H1 (cell line): ENCODE measurements at regions not wholly inside any gene's neighbourhood (a gene's known extent, or its start where the extent isn't known, plus 50 kb on each side); places are given as distances from the start of the nearest gene placed in this dataset.

Experiments used
- CTCF ChIA-PET: fragments of 300-600 bp; sonication (Branson Sonifier 250); formaldehyde crosslinking; loops from one replicate; lab custom pipeline; 2021; ENCODE audit not compliant: partially characterized antibody; lab: Charles Lee
- POLR2A ChIA-PET: fragments of 300-600 bp; sonication (Branson Sonifier 250); formaldehyde crosslinking; loops from one replicate; lab custom pipeline; 2021; ENCODE audit warnings: inconsistent platforms; ENCODE audit not compliant: partially characterized antibody; lab: Charles Lee
- DNase-seq, 2 experiments: peaks; one replicate each; pipeline versions ENCODE4 v3.0.0 to v3.0.0-alpha.2; 2010 to 2022; ENCODE audit warnings: low spot score in 2 of 2, low read depth in 1 of 2, mixed read lengths in 1 of 2
- FAIRE-seq: peaks from 2 replicates; lab custom pipeline; 2011; peaks lifted over from hg19 to GRCh38; lab: Jason Lieb, UNC
- H2AFZ ChIP-seq: 2 replicates; pipeline ENCODE4 v1.8.1; 2012; ENCODE audit warnings: low read length, inconsistent platforms
- H2AK5ac ChIP-seq: 2 replicates; pipeline ENCODE4 v1.6.1; 2013; ENCODE audit warnings: low read depth, low read length
- H2BK120ac ChIP-seq: replicated peaks from 2 replicates; pipeline ENCODE3; 2013; ENCODE audit warnings: low read depth, low read length, inconsistent platforms
- H2BK12ac ChIP-seq: 2 replicates; pipeline ENCODE4 v1.6.1; 2013; ENCODE audit warnings: low read depth, low read length
- H2BK15ac ChIP-seq: 2 replicates; pipeline ENCODE4 v1.6.1; 2013; ENCODE audit warnings: low read length
- H2BK20ac ChIP-seq: 2 replicates; pipeline ENCODE4 v1.6.1; 2013; ENCODE audit warnings: low read length
- H2BK5ac ChIP-seq: 2 replicates; pipeline ENCODE4 v1.6.1; 2013; ENCODE audit warnings: low read depth, low read length
- H3K14ac ChIP-seq: 2 replicates; pipeline ENCODE4 v1.6.1; 2013; ENCODE audit warnings: inconsistent platforms; ENCODE audit not compliant: insufficient read length
- H3K18ac ChIP-seq: 2 replicates; pipeline ENCODE4 v1.6.1; 2013; ENCODE audit warnings: low read length; ENCODE audit errors: extremely low read depth
- H3K23ac ChIP-seq: 2 replicates; pipeline ENCODE4 v1.6.1; 2013; ENCODE audit warnings: inconsistent platforms; ENCODE audit not compliant: insufficient read length
- H3K23me2 ChIP-seq: 2 replicates; pipeline ENCODE4 v1.6.1; 2013; ENCODE audit warnings: low read depth, low read length
- H3K27ac ChIP-seq: 2 replicates; pipeline ENCODE4 v1.6.1; 2011; ENCODE audit warnings: low read depth, low read length, inconsistent platforms
- H3K27me3 ChIP-seq, 4 experiments: replicated peaks in 1 of 4; 1 replicate in 1 of 4; 2 replicates in 3 of 4; pipeline versions ENCODE4 v1.6.1 to v1.8.1; 2011 to 2013; ENCODE audit warnings: low read length in 3 of 4, mild to moderate bottlenecking in 3 of 4, inconsistent platforms in 2 of 4, mixed read lengths in 2 of 4, moderate library complexity in 1 of 4; ENCODE audit not compliant: control insufficient read depth in 3 of 4, insufficient read depth in 3 of 4; ENCODE audit errors: extremely low read depth in 1 of 4
- H3K36me3 ChIP-seq, 4 experiments: 2 replicates each; pipeline versions ENCODE4 v1.6.1 to v1.8.1; 2011 to 2013; ENCODE audit warnings: mild to moderate bottlenecking in 4 of 4, low read length in 3 of 4, moderate library complexity in 2 of 4, control low read depth in 1 of 4, inconsistent platforms in 1 of 4; ENCODE audit not compliant: insufficient read depth in 4 of 4, control insufficient read depth in 2 of 4
- H3K4ac ChIP-seq: replicated peaks from 2 replicates; pipeline ENCODE3; 2013; ENCODE audit warnings: low read length, low read depth, mixed read lengths, inconsistent platforms; ENCODE audit not compliant: insufficient read length
- H3K4me1 ChIP-seq, 4 experiments: replicated peaks in 1 of 4; 1 replicate in 1 of 4; 2 replicates in 3 of 4; pipeline versions ENCODE4 v1.6.1 to v1.8.1; 2011 to 2013; ENCODE audit warnings: low read length in 3 of 4, inconsistent platforms in 2 of 4, mixed read lengths in 1 of 4; ENCODE audit not compliant: insufficient read depth in 4 of 4, control insufficient read depth in 3 of 4
- H3K4me2 ChIP-seq, 2 experiments: 2 replicates each; pipeline versions ENCODE4 v1.6.1 to v1.8.1; 2011 to 2013; ENCODE audit warnings: low read depth in 2 of 2, low read length in 2 of 2, control low read depth in 1 of 2, inconsistent platforms in 1 of 2, mild to moderate bottlenecking in 1 of 2; ENCODE audit not compliant: insufficient read depth in 1 of 2
- H3K4me3 ChIP-seq, 4 experiments: fragments of 200-600, 300-600 bp in 1 of 4; sonication (generic), shearing (Covaris generic), sonication (Bioruptor Twin) in 1 of 4; 2 replicates each; pipeline versions ENCODE4 v1.5.1 to v1.8.1; 2011 to 2016; ENCODE audit warnings: low read length in 4 of 4, low read depth in 3 of 4, control low read depth in 2 of 4, inconsistent platforms in 2 of 4, mild to moderate bottlenecking in 2 of 4, mixed read lengths in 1 of 4, moderate library complexity in 1 of 4; ENCODE audit not compliant: insufficient read depth in 2 of 4; ENCODE audit errors: extremely low read depth in 1 of 4
- H3K56ac ChIP-seq: replicated peaks from 2 replicates; pipeline ENCODE3; 2013; ENCODE audit warnings: low read depth, mild to moderate bottlenecking, mixed read lengths, low read length, inconsistent platforms; ENCODE audit not compliant: insufficient read length
- H3K79me1 ChIP-seq: 2 replicates; pipeline ENCODE4 v1.6.1; 2013; ENCODE audit warnings: low read depth, low read length, control low read depth
- H3K79me2 ChIP-seq, 2 experiments: 2 replicates each; pipeline versions ENCODE4 v1.6.1 to v1.8.1; 2012 to 2013; ENCODE audit warnings: low read length in 2 of 2, mild to moderate bottlenecking in 2 of 2, inconsistent platforms in 1 of 2; ENCODE audit not compliant: insufficient read depth in 2 of 2, control insufficient read depth in 1 of 2
- H3K9ac ChIP-seq, 4 experiments: replicated peaks in 1 of 4; 1 replicate in 1 of 4; 2 replicates in 3 of 4; pipeline versions ENCODE4 v1.6.1 to v1.8.1; 2011 to 2013; ENCODE audit warnings: low read depth in 3 of 4, low read length in 3 of 4, control low read depth in 2 of 4, mild to moderate bottlenecking in 2 of 4, moderate library complexity in 2 of 4, inconsistent platforms in 1 of 4; ENCODE audit errors: extremely low read depth in 1 of 4
- H3K9me3 ChIP-seq, 2 experiments: 2 replicates each; pipeline versions ENCODE4 v1.6.1 to v1.8.1; 2012 to 2013; ENCODE audit warnings: mild to moderate bottlenecking in 2 of 2, moderate library complexity in 2 of 2, control low read depth in 1 of 2, inconsistent platforms in 1 of 2, low read depth in 1 of 2, low read length in 1 of 2, mixed read lengths in 1 of 2; ENCODE audit not compliant: insufficient read depth in 2 of 2
- H4K20me1 ChIP-seq, 2 experiments: replicated peaks in 1 of 2; 2 replicates each; pipeline versions ENCODE3 to v1.8.1; 2011 to 2013; ENCODE audit warnings: inconsistent platforms in 2 of 2, low read length in 2 of 2, mild to moderate bottlenecking in 1 of 2; ENCODE audit not compliant: insufficient read depth in 2 of 2, control insufficient read depth in 1 of 2
- H4K5ac ChIP-seq: 2 replicates; pipeline ENCODE4 v1.6.1; 2013; ENCODE audit warnings: low read length, low read depth, mixed read lengths, inconsistent platforms; ENCODE audit not compliant: insufficient read length
- H4K8ac ChIP-seq: 2 replicates; pipeline ENCODE4 v1.8.0; 2013; ENCODE audit warnings: mild to moderate bottlenecking, moderate library complexity, low read length, inconsistent platforms; ENCODE audit not compliant: insufficient read depth; ENCODE audit errors: extremely low read depth
- H4K91ac ChIP-seq: replicated peaks from 2 replicates; pipeline ENCODE3; 2013; ENCODE audit warnings: low read length, mixed read lengths, inconsistent platforms; ENCODE audit not compliant: insufficient read length
- CBX5 ChIP-seq: fragments of 300-800, 300-1000 bp; sonication (generic); IDR thresholded peaks from 2 replicates; pipeline ENCODE4 v1.7.1; 2016; ENCODE audit warnings: antibody characterized with exemption, low read length, low read depth
- CREB1 ChIP-seq: IDR thresholded peaks from 2 replicates; pipeline ENCODE4 v1.6.1; 2012; ENCODE audit warnings: inconsistent platforms
- CTBP2 ChIP-seq: IDR thresholded peaks from 2 replicates; pipeline ENCODE4 v1.7.0; 2011; ENCODE audit warnings: borderline replicate concordance, mild to moderate bottlenecking, moderate library complexity, mixed read lengths, low read length; ENCODE audit not compliant: insufficient read depth, insufficient read length
- GABPA ChIP-seq: IDR thresholded peaks from 2 replicates; pipeline ENCODE4 v1.6.1; 2011; ENCODE audit warnings: mild to moderate bottlenecking, low read length, moderate library complexity, borderline replicate concordance; ENCODE audit not compliant: insufficient read depth
- SAP30 ChIP-seq: fragments of 300-600 bp; sonication (generic); IDR thresholded peaks from 2 replicates; pipeline ENCODE4 v1.7.1; 2012; ENCODE audit warnings: low read length, moderate library complexity, mild to moderate bottlenecking, inconsistent platforms; ENCODE audit not compliant: insufficient read depth, insufficient replicate concordance
- SIX5 ChIP-seq: IDR thresholded peaks from 2 replicates; pipeline ENCODE4 v1.6.1; 2011; ENCODE audit warnings: mild to moderate bottlenecking, low read depth, low read length
- SUZ12 ChIP-seq: fragments of 200-600 bp; sonication (generic); IDR thresholded peaks from 2 replicates; pipeline ENCODE4 v1.6.1; 2012; ENCODE audit warnings: mild to moderate bottlenecking, inconsistent platforms, low read length, moderate library complexity, mixed read lengths
- TBP ChIP-seq: IDR thresholded peaks from 2 replicates; pipeline ENCODE4 v1.6.1; 2011; ENCODE audit warnings: low read depth, low read length, improper control_type of control experiment
- TCF12 ChIP-seq: IDR thresholded peaks from 2 replicates; pipeline ENCODE4 v1.6.1; 2011; ENCODE audit warnings: low read depth, mild to moderate bottlenecking, low read length
- TF ChIP-seq, protein P1 (sequence below), 3 experiments: IDR thresholded peaks; 1 replicate in 2 of 3; 2 replicates in 1 of 3; pipeline versions ENCODE4 v1.5.1 to v1.6.1; 2011; ENCODE audit warnings: low read length in 3 of 3, mild to moderate bottlenecking in 3 of 3, inconsistent platforms in 2 of 3, low read depth in 1 of 3, moderate library complexity in 1 of 3; ENCODE audit not compliant: insufficient read depth in 1 of 3; ENCODE audit errors: control extremely low read depth in 1 of 3
- TF ChIP-seq, protein P2 (sequence below): IDR thresholded peaks from 2 replicates; pipeline ENCODE4 v1.6.1; 2011; ENCODE audit warnings: low read depth, mild to moderate bottlenecking, low read length; ENCODE audit not compliant: insufficient read depth

DNA sequence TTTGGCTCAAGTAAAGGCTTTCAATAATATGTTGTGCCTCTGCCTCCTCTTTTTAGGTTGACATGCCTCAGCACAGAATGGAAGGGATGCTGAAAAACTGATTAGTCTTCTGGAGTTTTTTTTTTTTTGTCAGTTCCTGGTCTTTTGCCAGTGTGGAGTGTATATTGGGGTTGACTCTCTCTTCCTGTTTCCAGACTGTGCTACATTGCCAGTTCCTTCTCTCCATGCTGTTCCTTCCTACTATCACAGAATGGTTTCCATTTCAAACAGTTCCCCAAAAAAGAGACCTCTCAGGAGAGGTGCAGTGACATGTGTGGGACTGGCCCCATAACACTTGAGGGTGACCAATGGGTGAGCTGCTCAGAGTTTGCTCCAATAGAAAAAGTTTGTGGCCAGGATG lies 101.7 kb upstream of the ETV3 start:
- no peak overlapping the region for H3K23ac ChIP-seq
- no peaks in the 10 kb centered on the region for H4K20me1 ChIP-seq
- no peak overlapping the region for H2BK15ac ChIP-seq
- no peak overlapping the region for H4K5ac ChIP-seq
- H4K91ac ChIP-seq = no peak overlapping the region
- no peak overlapping the region for H3K4me3 ChIP-seq
- CTCF ChIA-PET = interaction anchor here (0.8 to 1.7 kb wide), 3 partner anchors 31 to 324 kb away, joined by 4 to 6 read pairs (median 4); no protein-coding TSS in a partner anchor
- no peak for DNase-seq
- POLR2A ChIA-PET = interaction anchor here (0.8 to 1.6 kb wide), 2 partner anchors 9 to 35 kb away, joined by 3 to 4 read pairs; no protein-coding TSS in a partner anchor
- H3K9ac ChIP-seq = no peak overlapping the region
- FAIRE-seq = no peak
- peak overlapping the region in 1 of 2 experiments; percentile 40; a peak in 1 of 4 replicates for H3K4me2 ChIP-seq
- peak overlapping the region; percentile 75; the same call in 1 of the 2 replicates for H2BK12ac ChIP-seq
- peaks cover 7 to 19% (median 19%) of the 10 kb centered on the region in 4 experiments; a peak in 6 of 7 replicates for H3K4me1 ChIP-seq
- H2AK5ac ChIP-seq = 0 out of 2 replicates have a peak overlapping the region, but pooled peaks have one; percentile 18
- no peaks in the 10 kb centered on the region for H3K9me3 ChIP-seq
- no peaks in the 10 kb centered on the region for H3K79me2 ChIP-seq
- peak overlapping the region; percentile 6; the same call in 1 of the 2 replicates for H2AFZ ChIP-seq
- no peaks in the 10 kb centered on the region for H3K27me3 ChIP-seq
- no peak overlapping the region for H3K27ac ChIP-seq
- no peaks in the 10 kb centered on the region for H3K23me2 ChIP-seq
- peak overlapping the region; percentile 95; the same call in 1 of the 2 replicates for H2BK5ac ChIP-seq
- peak overlapping the region; percentile 86; the same call in 1 of the 2 replicates for H2BK20ac ChIP-seq
- no peak overlapping the region for H3K4ac ChIP-seq
- H3K18ac ChIP-seq = peak overlapping the region; percentile 26; the same call in 1 of the 2 replicates
- H3K56ac ChIP-seq = no peak overlapping the region
- no peak overlapping the region for H2BK120ac ChIP-seq
- H3K36me3 ChIP-seq = no peaks in the 10 kb centered on the region
- H3K79me1 ChIP-seq = no peaks in the 10 kb centered on the region
- H3K14ac ChIP-seq = no peak overlapping the region
- no peak overlapping the region for H4K8ac ChIP-seq
- TF ChIP-seq SUZ12 (no peak), CBX5 (no peak), CTBP2 (no peak), SAP30 (no peak), TBP (no peak), TCF12 (no peak), SIX5 (no peak), GABPA (no peak), CREB1 (no peak)
- TF ChIP-seq, protein P1, sequence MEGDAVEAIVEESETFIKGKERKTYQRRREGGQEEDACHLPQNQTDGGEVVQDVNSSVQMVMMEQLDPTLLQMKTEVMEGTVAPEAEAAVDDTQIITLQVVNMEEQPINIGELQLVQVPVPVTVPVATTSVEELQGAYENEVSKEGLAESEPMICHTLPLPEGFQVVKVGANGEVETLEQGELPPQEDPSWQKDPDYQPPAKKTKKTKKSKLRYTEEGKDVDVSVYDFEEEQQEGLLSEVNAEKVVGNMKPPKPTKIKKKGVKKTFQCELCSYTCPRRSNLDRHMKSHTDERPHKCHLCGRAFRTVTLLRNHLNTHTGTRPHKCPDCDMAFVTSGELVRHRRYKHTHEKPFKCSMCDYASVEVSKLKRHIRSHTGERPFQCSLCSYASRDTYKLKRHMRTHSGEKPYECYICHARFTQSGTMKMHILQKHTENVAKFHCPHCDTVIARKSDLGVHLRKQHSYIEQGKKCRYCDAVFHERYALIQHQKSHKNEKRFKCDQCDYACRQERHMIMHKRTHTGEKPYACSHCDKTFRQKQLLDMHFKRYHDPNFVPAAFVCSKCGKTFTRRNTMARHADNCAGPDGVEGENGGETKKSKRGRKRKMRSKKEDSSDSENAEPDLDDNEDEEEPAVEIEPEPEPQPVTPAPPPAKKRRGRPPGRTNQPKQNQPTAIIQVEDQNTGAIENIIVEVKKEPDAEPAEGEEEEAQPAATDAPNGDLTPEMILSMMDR (IDR thresholded peaks at IDR 0.05; ENCODE audit: control extremely low read depth in 1 of 3, insufficient read depth in 1 of 3, low read depth in 1 of 3, low read length in 3 of 3) = no peak
- TF ChIP-seq, protein P2, sequence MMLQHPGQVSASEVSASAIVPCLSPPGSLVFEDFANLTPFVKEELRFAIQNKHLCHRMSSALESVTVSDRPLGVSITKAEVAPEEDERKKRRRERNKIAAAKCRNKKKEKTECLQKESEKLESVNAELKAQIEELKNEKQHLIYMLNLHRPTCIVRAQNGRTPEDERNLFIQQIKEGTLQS = no peak
